ENCODE measurements at regions not wholly inside any gene's neighbourhood (a gene's known extent, or its start where the extent isn't known, plus 50 kb on each side); places are given as distances from the start of the nearest gene placed in this dataset.
"Not testable (repeated sequence)": the region's sequence is repeated elsewhere in the genome, so short reads cannot be mapped to it uniquely, and the experiment has no call there.

DNA sequence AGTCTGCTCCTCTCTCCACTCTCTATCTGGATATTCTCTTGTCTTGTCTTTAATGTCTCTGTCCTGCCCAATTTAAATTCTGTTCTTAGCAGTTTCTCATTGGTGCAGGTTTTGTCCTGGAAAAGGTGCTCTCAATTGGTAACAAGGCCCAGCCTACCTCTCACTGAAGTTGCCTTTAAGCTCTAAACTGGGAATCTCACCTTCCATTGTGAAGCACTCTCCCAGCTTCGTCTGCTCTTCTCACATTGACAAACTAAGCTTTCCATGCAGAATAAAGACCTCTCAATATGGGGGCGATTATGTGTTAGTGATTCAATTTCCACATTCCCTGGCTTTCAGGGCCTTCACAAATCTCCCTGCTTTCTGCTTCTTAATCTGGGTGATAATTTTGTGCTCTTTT lies 1712.2 kb downstream of the GRIK2 start:
- no peaks in the 10 kb centered on the region for H3K4me1 Mint-ChIP-seq
- H3K27me3 Mint-ChIP-seq: no peaks in the 10 kb centered on the region
- no peak for DNase-seq
- H3K27ac Mint-ChIP-seq: no peak overlapping the region
- no peak overlapping the region for H3K4me3 Mint-ChIP-seq
- H3K9me3 Mint-ChIP-seq: peaks cover 6% of the 10 kb centered on the region
- no peaks in the 10 kb centered on the region for H3K36me3 Mint-ChIP-seq
- CTCF ChIA-PET: no interaction called here

DNA sequence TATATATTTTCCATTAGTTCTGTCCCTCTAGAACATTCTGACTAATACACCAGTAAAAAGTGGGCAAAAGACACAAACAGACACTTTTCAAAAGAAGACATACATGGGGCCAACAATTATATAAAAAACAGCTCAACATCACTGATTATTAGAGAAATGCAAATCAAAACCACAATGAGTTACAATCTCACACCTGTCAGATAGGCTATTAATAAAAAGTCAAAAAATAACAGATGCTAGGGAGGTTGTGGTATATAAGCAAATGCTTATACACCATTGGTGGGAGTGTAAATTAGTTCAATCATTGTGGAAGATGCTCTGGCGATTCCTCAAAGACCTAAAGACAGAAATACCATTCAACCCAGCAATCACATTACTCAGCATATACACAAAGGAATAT lies 1707.8 kb downstream of the GRIK2 start:
- DNase-seq: no peak
- Mint-ChIP-seq H3K4me1 (no peaks in the 10 kb centered on the region), H3K27me3 (no peaks in the 10 kb centered on the region), H3K4me3 (no peak overlapping the region), H3K27ac (no peak overlapping the region), H3K9me3 (peaks cover 3% of the 10 kb centered on the region), H3K36me3 (no peaks in the 10 kb centered on the region)
- CTCF ChIA-PET: no interaction called here

DNA sequence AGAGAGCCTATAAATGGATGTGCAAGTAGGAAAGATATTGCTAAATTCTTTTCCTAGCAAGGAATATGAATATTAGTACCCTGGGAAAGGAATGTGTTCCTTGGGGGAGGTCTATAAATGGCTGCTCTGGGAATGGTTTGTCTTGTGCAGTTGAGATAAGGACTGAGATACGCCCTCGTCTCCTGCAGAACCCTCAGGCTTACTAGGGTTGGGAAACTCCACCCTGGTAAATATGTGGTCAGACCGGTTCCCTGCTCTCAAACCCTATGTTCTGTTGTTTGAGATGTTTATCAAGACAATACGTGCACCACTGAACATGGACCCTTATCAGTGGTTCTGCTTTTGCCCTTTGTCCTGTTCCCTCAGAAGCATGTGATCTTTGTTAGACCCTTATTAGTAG lies 1698.9 kb downstream of the GRIK2 start:
- CTCF ChIA-PET, H3K4me1 Mint-ChIP-seq, H3K27ac Mint-ChIP-seq, H3K36me3 Mint-ChIP-seq, H3K4me3 Mint-ChIP-seq, H3K9me3 Mint-ChIP-seq, H3K27me3 Mint-ChIP-seq, DNase-seq: not testable (repeated sequence)

DNA sequence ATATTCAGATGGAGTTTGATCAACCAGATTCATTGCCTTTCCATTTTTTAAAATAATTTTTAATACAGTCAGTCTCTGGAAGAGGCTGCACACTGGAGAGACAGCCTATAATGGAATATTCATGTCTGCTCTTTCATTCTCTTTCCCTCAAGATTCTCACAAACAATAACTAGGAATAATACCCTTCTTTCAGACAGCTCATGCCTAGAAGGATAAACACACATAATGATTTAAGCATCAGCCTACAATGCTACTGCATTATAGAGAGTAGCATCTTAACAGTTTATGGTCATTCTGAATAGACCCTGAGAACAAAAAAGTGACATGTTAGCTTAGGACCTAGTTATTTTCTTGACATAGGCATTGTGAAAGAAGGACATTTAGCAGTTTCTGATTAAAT lies 1692.3 kb downstream of the GRIK2 start:
- Mint-ChIP-seq H3K9me3 (no peaks in the 10 kb centered on the region), H3K4me1 (no peaks in the 10 kb centered on the region), H3K27me3 (no peaks in the 10 kb centered on the region), H3K36me3 (no peaks in the 10 kb centered on the region), H3K27ac (no peak overlapping the region), H3K4me3 (no peak overlapping the region)
- CTCF ChIA-PET: no interaction called here
- DNase-seq: no peak

DNA sequence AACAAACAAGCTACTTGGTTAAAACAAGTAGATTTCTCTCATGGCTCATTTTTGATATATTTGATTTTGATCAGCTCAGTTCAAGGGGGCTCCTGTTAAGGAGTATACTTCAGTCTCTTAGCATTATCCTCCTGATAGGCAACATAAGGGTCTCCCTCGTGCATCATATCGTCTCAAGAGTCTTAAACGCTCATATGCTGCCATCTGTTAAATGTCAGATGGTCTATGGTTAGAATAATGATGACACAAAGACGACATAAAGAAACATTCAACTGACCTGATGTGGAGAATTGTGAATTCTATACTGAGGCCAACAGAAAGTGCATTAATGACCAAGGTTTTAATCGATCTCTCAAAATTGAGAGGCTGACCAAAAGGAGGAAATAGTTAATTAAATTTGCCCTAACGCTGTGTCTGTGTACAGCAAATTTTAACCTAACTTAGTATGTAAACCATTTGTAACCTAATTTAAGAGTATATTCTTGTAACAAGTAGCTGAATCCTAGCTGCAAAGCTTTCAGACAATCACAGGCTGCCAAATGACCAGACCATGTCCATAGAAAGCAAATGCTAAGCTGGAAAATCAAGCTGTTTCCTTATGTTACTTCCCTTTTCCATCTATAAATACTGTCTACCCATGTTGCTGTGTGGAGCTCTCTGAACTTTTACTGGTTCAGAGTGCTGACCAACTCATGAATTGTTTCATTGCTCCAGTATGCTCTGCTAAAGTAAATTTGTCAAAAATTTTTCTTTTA lies 1688.5 kb downstream of the GRIK2 start:
- no peak for DNase-seq
- H3K27me3 Mint-ChIP-seq: no peaks in the 10 kb centered on the region
- H3K4me1 Mint-ChIP-seq: no peaks in the 10 kb centered on the region
- no peak overlapping the region for H3K27ac Mint-ChIP-seq
- no peak overlapping the region for H3K4me3 Mint-ChIP-seq
- H3K36me3 Mint-ChIP-seq: no peaks in the 10 kb centered on the region
- CTCF ChIA-PET: no interaction called here
- H3K9me3 Mint-ChIP-seq: peaks cover 3% of the 10 kb centered on the region

DNA sequence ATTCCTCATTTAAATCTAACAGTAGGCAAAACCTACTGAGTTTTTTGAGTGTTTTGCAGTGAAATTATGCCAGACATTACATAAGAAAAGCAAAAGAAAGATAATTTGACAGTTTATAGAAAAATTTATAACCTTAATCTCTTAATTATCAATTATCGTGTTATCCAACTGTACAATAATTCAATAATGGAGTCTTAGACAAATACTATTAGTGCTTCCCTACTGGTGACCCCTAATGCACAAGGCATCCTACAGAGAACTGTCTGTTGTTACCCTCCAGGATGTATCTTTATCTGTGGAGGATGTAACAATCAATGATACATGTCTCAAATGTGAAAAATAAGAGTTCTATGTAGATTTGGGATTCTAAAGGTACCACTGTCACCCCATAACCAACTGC lies 1687.6 kb downstream of the GRIK2 start:
- no peak overlapping the region for H3K4me3 Mint-ChIP-seq
- DNase-seq: no peak
- no peaks in the 10 kb centered on the region for H3K36me3 Mint-ChIP-seq
- no peak overlapping the region for H3K27ac Mint-ChIP-seq
- H3K9me3 Mint-ChIP-seq: peaks cover 3% of the 10 kb centered on the region
- CTCF ChIA-PET: no interaction called here
- H3K27me3 Mint-ChIP-seq: no peaks in the 10 kb centered on the region
- H3K4me1 Mint-ChIP-seq: no peaks in the 10 kb centered on the region

DNA sequence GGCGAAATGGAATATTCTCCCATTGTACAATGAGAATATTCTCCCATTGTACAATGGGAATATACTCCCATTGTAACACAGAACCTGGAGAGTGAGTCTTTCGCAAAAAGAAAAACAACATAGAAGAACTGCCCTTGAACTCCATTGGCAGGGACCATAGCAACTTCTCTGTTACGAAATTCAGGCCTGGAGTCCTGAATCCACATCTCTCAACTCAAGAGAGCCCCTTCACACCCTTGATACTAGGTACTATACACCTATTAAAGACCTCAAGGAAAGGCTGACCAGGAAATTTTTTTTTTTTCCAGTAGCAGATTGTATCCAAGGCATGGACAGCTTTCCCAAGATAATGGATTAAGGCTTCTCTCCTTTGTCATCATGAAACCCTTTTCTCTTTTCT lies 1687.0 kb downstream of the GRIK2 start:
- CTCF ChIA-PET: no interaction called here
- no peaks in the 10 kb centered on the region for H3K4me1 Mint-ChIP-seq
- H3K27ac Mint-ChIP-seq: no peak overlapping the region
- no peak overlapping the region for H3K4me3 Mint-ChIP-seq
- no peaks in the 10 kb centered on the region for H3K36me3 Mint-ChIP-seq
- no peak for DNase-seq
- H3K9me3 Mint-ChIP-seq: peaks cover 3% of the 10 kb centered on the region
- H3K27me3 Mint-ChIP-seq: no peaks in the 10 kb centered on the region

DNA sequence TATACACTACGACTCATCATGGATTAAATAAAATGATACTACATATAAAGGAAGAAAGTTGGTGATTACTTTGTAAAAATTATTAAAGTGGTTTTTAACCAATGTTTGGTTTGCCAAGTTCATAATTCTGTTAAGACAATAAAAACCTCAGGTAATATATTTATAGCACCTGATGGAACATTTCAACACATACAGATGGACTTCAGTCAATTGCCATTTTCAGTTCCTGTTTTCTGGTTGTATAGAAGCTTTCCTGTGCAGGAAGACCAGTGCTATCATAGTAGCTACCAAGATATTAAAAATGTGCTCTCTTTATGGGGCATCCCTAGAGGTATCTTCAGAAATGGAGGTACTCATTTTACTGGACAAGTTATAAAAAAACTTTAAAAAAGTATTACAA lies 1686.4 kb downstream of the GRIK2 start:
- CTCF ChIA-PET: no interaction called here
- no peaks in the 10 kb centered on the region for H3K36me3 Mint-ChIP-seq
- H3K27ac Mint-ChIP-seq: no peak overlapping the region
- no peak for DNase-seq
- no peaks in the 10 kb centered on the region for H3K27me3 Mint-ChIP-seq
- peaks cover 3% of the 10 kb centered on the region for H3K9me3 Mint-ChIP-seq
- H3K4me1 Mint-ChIP-seq: no peaks in the 10 kb centered on the region
- H3K4me3 Mint-ChIP-seq: no peak overlapping the region

DNA sequence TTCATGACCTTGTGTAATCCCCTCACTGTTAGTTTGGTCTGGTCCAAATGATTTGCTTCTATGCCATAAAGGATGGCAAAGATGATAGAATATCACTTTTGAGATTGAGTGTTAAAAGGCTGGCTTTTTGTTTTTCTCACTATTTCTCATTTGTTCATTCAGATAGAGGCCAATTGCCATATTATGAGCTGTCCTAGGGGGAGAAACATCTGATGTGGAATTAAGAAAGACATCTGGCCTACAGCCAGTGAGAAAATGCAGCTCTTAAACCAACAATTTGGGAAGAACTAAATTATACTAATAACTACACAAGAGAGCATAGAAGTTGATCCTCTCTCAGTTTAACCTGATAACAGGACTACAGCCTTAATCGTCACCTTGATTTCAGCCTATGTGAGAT lies 1668.6 kb downstream of the GRIK2 start:
- no peak overlapping the region for H3K27ac Mint-ChIP-seq
- H3K36me3 Mint-ChIP-seq: no peaks in the 10 kb centered on the region
- no peak overlapping the region for H3K4me3 Mint-ChIP-seq
- CTCF ChIA-PET: no interaction called here
- no peaks in the 10 kb centered on the region for H3K4me1 Mint-ChIP-seq
- H3K27me3 Mint-ChIP-seq: no peaks in the 10 kb centered on the region
- no peak for DNase-seq
- H3K9me3 Mint-ChIP-seq: peaks cover 12% of the 10 kb centered on the region

DNA sequence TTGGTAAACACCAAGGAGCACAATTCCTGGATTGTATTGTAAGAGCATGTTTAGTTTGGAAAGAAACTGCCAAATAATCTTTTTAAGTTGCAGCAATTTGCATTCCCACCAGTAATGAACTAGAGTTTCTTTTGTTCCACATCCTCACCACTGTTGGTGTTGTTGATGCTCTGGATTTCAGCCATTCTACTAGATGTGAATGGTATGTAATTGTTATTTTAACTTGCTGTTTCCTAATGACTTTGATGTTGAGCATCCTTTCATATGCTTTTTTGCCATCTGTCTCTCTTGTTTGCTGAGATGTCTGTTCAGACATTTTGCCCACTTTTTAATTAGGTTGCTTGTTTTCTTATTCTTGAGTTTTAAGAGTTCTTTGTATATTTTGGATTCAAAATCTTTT lies 1654.1 kb downstream of the GRIK2 start:
- H3K27ac Mint-ChIP-seq: no peak overlapping the region

DNA sequence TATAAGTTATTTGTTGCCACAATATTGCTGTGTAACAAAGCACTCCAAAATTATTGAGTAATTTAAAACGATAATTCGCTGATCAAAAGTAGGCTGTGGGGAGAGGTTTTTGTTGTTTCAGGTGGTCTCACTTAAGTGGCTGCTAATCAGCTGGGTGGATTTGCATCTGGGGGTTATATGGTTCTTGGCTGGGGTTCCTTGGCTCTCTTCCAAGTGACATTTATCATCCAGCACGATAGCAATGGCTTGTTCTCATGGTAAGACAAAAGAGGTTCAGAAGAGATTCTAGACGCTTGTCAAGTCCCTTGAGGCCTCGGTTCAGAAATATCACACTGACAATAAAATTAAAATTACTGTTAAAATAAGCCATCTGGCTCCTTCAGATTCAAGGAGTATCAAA lies 1648.8 kb downstream of the GRIK2 start:
- CTCF ChIA-PET: no interaction called here
- Mint-ChIP-seq H3K4me3 (no peak overlapping the region), H3K27ac (no peak overlapping the region), H3K36me3 (no peaks in the 10 kb centered on the region), H3K9me3 (no peaks in the 10 kb centered on the region), H3K4me1 (no peaks in the 10 kb centered on the region), H3K27me3 (no peaks in the 10 kb centered on the region)
- DNase-seq: no peak

More for the DNA sequence above, 1654.1 kb downstream of the GRIK2 start:
- H3K9me3 Mint-ChIP-seq: peaks cover 6% of the 10 kb centered on the region
- CTCF ChIA-PET: no interaction called here
- H3K4me1 Mint-ChIP-seq: no peaks in the 10 kb centered on the region
- no peak overlapping the region for H3K4me3 Mint-ChIP-seq
- no peak for DNase-seq
- no peaks in the 10 kb centered on the region for H3K36me3 Mint-ChIP-seq
- H3K27me3 Mint-ChIP-seq: no peaks in the 10 kb centered on the region

DNA sequence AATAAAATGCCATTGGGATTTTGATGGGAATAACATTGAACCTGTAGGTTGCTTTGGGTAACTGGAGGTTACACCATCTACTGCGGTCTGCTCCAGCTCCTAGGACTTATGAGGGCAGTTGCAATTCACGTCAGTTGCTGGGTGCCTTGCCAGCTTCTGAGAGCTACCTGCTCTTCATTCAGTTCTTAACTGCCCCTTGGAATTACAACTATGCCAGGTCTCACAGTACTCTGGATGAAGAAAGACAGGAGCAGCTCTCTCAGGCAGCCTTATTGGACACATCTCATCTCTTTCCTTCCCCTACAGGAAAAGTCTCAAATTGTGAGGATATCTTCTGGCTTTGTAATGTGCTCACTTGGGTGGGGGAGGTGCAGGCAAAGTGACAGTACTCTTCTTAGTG lies 1643.3 kb downstream of the GRIK2 start:
- H3K27ac Mint-ChIP-seq: no peak overlapping the region
- H3K27me3 Mint-ChIP-seq: no peaks in the 10 kb centered on the region
- DNase-seq: no peak
- peaks cover 2% of the 10 kb centered on the region for H3K9me3 Mint-ChIP-seq
- CTCF ChIA-PET: no interaction called here
- no peaks in the 10 kb centered on the region for H3K4me1 Mint-ChIP-seq
- no peak overlapping the region for H3K4me3 Mint-ChIP-seq
- H3K36me3 Mint-ChIP-seq: no peaks in the 10 kb centered on the region

DNA sequence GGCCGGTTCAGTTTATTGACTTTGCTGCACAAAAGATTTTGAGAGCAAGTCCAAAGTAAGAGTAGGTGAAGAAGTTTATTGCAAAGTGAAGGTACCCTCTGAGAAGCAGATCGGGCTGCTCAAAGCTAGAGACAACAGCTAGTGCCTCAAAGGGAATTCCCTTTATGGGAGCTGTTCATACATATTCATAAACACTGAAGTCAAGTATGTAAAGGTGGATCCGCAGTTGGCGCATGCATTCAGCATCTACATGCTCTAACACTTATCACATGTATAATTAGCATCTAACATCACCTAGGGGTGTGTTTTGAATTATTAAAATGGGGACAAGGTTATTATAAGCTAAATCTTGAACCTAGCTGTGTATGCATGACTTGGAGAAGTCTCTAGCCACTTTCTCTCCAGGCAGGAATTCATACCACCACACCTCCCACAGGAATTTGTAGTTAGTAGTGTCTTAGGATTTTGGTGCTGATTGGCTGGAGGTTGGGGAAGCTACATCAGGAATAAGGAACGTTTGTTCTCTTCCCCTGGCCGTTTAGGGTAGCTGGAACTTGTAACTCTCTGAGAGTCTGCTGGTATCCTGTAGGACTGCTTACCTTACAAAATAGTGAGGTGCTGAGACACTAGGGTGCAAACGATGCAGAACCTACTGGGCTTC lies 1633.9 kb downstream of the GRIK2 start:
- H3K36me3 Mint-ChIP-seq: no peaks in the 10 kb centered on the region
- no peak overlapping the region for H3K4me3 Mint-ChIP-seq
- no peaks in the 10 kb centered on the region for H3K4me1 Mint-ChIP-seq
- no peak overlapping the region for H3K27ac Mint-ChIP-seq
- CTCF ChIA-PET: no interaction called here
- DNase-seq: no peak
- peaks cover 1% of the 10 kb centered on the region for H3K9me3 Mint-ChIP-seq
- no peaks in the 10 kb centered on the region for H3K27me3 Mint-ChIP-seq

DNA sequence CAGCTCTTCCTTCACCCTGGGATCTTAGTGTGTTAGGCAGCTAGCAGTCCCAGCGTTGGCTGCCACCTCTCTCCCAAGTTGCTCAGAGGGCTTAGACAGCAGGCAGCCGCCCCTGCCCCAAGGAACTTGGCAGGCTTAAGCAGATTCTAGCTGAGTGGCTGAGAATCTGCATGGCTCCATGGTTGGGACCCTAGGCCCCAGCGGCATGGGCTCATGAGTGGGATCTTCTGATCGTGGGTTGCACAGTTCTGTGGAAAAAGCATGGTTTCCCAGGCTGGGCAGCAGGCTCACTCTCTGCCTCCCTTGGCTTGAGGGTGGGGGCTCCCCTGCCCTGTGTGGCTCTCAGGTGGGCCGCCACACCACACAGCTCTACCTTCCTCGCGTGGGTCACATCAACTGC lies 1624.9 kb downstream of the GRIK2 start:
- Mint-ChIP-seq H3K36me3 (no peaks in the 10 kb centered on the region), H3K27ac (no peak overlapping the region), H3K9me3 (peaks cover 7% of the 10 kb centered on the region), H3K4me1 (no peaks in the 10 kb centered on the region), H3K27me3 (no peaks in the 10 kb centered on the region), H3K4me3 (no peak overlapping the region)
- CTCF ChIA-PET: no interaction called here
- no peak for DNase-seq

DNA sequence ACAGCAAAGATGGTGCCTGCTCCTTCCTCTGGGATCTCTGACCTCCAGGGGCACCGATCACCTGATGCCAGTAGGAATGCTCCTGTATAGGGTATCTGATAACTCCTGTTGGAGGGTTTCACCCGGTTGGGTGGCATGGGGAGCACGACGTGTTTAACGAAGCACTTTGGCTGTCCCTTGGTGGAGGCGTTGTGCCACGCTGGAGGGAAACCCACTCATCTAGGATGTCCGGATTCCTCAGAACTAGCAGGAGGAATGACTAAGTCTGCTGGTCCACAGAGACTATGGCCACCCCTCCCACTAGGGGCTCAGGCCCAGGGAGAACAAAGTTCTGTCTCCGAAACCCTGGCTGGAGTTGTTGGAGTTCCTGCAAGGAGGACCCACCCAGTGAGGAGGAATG lies 1624.4 kb downstream of the GRIK2 start:
- Mint-ChIP-seq H3K27ac (no peak overlapping the region), H3K36me3 (no peaks in the 10 kb centered on the region), H3K9me3 (peaks cover 8% of the 10 kb centered on the region), H3K4me1 (no peaks in the 10 kb centered on the region), H3K27me3 (no peaks in the 10 kb centered on the region), H3K4me3 (no peak overlapping the region)
- CTCF ChIA-PET: no interaction called here
- no peak for DNase-seq
